ENCODE measurements at regions not wholly inside any gene's neighbourhood (a gene's known extent, or its start where the extent isn't known, plus 50 kb on each side); places are given as distances from the start of the nearest gene placed in this dataset.
A peak's percentile ranks its signal among the peaks of the same experiment; 100 is the strongest.

GRCh38 chr5:158463938-158464337, 605.0 kb upstream of the CLINT1 start (continued):
- TF ChIP-seq U2AF1 (optimal IDR thresholded peaks at IDR 0.05; ENCODE audit: low read depth, low read length) (no peak), ZNF20 (CRISPR knock-in tag; IDR thresholded peaks at IDR 0.05) (no peak), PTBP1 (IDR thresholded peaks at IDR 0.05; ENCODE audit: low read depth, low read length, poor library complexity, severe bottlenecking) (no peak), POLR2AphosphoS2 (IDR thresholded peaks at IDR 0.05; ENCODE audit: low read depth, low read length) (no peak), RBM39 (IDR thresholded peaks at IDR 0.05; ENCODE audit: low read depth, low read length, poor library complexity, severe bottlenecking) (no peak), THYN1 (CRISPR knock-in tag; IDR thresholded peaks at IDR 0.05; ENCODE audit: borderline replicate concordance, low read depth) (no peak), HOXD1 (CRISPR knock-in tag; IDR thresholded peaks at IDR 0.05) (no peak), KDM4B (CRISPR knock-in tag; IDR thresholded peaks at IDR 0.05) (no peak), ZC3H4 (CRISPR knock-in tag; IDR thresholded peaks at IDR 0.05; ENCODE audit: borderline replicate concordance) (no peak), HNRNPH1 (optimal IDR thresholded peaks at IDR 0.05; ENCODE audit: low read depth, low read length) (no peak), ZNF530 (CRISPR knock-in tag; IDR thresholded peaks at IDR 0.05; ENCODE audit: low read depth) (no peak), PHF21A (CRISPR knock-in tag; IDR thresholded peaks at IDR 0.05) (no peak), SUZ12 (IDR thresholded peaks at IDR 0.05; ENCODE audit: low read depth, low read length) (no peak), FOXP4 (CRISPR knock-in tag; IDR thresholded peaks at IDR 0.05) (no peak), RAD51 (IDR thresholded peaks at IDR 0.05; ENCODE audit: borderline replicate concordance) (no peak), ZUFSP (CRISPR knock-in tag; IDR thresholded peaks at IDR 0.05; ENCODE audit: borderline replicate concordance) (no peak), ZNF496 (CRISPR knock-in tag; IDR thresholded peaks at IDR 0.05; ENCODE audit: insufficient replicate concordance) (no peak), ZMYM4 (CRISPR knock-in tag; IDR thresholded peaks at IDR 0.05) (peak; percentile 71)
- TF ChIP-seq, protein P1, sequence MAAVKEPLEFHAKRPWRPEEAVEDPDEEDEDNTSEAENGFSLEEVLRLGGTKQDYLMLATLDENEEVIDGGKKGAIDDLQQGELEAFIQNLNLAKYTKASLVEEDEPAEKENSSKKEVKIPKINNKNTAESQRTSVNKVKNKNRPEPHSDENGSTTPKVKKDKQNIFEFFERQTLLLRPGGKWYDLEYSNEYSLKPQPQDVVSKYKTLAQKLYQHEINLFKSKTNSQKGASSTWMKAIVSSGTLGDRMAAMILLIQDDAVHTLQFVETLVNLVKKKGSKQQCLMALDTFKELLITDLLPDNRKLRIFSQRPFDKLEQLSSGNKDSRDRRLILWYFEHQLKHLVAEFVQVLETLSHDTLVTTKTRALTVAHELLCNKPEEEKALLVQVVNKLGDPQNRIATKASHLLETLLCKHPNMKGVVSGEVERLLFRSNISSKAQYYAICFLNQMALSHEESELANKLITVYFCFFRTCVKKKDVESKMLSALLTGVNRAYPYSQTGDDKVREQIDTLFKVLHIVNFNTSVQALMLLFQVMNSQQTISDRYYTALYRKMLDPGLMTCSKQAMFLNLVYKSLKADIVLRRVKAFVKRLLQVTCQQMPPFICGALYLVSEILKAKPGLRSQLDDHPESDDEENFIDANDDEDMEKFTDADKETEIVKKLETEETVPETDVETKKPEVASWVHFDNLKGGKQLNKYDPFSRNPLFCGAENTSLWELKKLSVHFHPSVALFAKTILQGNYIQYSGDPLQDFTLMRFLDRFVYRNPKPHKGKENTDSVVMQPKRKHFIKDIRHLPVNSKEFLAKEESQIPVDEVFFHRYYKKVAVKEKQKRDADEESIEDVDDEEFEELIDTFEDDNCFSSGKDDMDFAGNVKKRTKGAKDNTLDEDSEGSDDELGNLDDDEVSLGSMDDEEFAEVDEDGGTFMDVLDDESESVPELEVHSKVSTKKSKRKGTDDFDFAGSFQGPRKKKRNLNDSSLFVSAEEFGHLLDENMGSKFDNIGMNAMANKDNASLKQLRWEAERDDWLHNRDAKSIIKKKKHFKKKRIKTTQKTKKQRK (IDR thresholded peaks at IDR 0.05; ENCODE audit: low read length), result no peak
- TF ChIP-seq, protein P2, sequence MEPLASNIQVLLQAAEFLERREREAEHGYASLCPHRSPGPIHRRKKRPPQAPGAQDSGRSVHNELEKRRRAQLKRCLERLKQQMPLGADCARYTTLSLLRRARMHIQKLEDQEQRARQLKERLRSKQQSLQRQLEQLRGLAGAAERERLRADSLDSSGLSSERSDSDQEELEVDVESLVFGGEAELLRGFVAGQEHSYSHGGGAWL (CRISPR knock-in tag; IDR thresholded peaks at IDR 0.05), result no peak
- TF ChIP-seq, protein P3, sequence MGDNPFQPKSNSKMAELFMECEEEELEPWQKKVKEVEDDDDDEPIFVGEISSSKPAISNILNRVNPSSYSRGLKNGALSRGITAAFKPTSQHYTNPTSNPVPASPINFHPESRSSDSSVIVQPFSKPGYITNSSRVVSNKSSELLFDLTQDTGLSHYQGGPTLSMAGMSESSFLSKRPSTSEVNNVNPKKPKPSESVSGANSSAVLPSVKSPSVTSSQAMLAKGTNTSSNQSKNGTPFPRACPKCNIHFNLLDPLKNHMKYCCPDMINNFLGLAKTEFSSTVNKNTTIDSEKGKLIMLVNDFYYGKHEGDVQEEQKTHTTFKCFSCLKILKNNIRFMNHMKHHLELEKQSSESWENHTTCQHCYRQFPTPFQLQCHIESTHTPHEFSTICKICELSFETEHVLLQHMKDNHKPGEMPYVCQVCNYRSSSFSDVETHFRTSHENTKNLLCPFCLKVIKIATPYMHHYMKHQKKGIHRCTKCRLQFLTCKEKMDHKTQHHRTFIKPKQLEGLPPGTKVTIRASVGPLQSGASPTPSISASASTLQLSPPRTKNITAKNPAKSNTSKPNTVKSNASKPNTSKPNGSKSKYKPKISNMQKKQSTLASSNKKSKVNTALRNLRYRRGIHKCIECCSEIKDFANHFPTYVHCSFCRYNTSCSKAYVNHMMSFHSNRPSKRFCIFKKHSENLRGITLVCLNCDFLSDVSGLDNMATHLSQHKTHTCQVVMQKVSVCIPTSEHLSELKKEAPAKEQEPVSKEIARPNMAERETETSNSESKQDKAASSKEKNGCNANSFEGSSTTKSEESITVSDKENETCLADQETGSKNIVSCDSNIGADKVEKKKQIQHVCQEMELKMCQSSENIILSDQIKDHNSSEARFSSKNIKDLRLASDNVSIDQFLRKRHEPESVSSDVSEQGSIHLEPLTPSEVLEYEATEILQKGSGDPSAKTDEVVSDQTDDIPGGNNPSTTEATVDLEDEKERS (CRISPR knock-in tag; IDR thresholded peaks at IDR 0.05), result peak; percentile 25; the same call in 1 of the 2 replicates
